IMR-90 (cell line): ENCODE measurements at regions not wholly inside any gene's neighbourhood (a gene's known extent, or its start where the extent isn't known, plus 50 kb on each side); places are given as distances from the start of the nearest gene placed in this dataset.

ENCODE experiments used
- ATAC-seq: fragments of 200-7000 bp; cut with Tn5 transposase; 2 replicates; pipeline ENCODE4 v1.9.1; 2020; ENCODE audit warnings: low read depth, mild to moderate bottlenecking, moderate library complexity
- BruUV-seq: library from RNA; stranded (reverse); fragments of 400-500 nt; replicated peaks from 2 replicates; lab custom pipeline; 2021; lab: Mats Ljungman, UMichigan
- CTCF ChIA-PET: fragments of 300-600 bp; formaldehyde crosslinking; extraction: SDS; loops from one replicate; lab custom pipeline; 2021; ENCODE audit warnings: antibody characterized with exemption; lab: Yijun Ruan, JAX
- POLR2A ChIA-PET: fragments of 300-600 bp; sonication (Branson Sonifier 250); formaldehyde crosslinking; loops from one replicate; lab custom pipeline; 2022; ENCODE audit warnings: antibody characterized with exemption; ENCODE audit not compliant: unreplicated experiment; lab: Charles Lee
- DNase-seq: peaks from one replicate; pipeline ENCODE4 v3.0.0; 2013
- H2AFZ ChIP-seq: replicated peaks from 2 replicates; pipeline ENCODE3; 2013; ENCODE audit warnings: low read length, mild to moderate bottlenecking; ENCODE audit not compliant: poor library complexity
- H2AK5ac ChIP-seq: 2 replicates; pipeline ENCODE4 v1.6.1; 2013; ENCODE audit warnings: low read depth, low read length, inconsistent platforms
- H2AK9ac ChIP-seq: replicated peaks from 2 replicates; pipeline ENCODE3; 2013; ENCODE audit warnings: mild to moderate bottlenecking, low read depth, low read length, moderate library complexity; ENCODE audit not compliant: poor library complexity
- H2BK120ac ChIP-seq: 2 replicates; pipeline ENCODE4 v1.6.1; 2013; ENCODE audit warnings: low read depth, low read length, inconsistent platforms
- H2BK15ac ChIP-seq: 3 replicates; pipeline ENCODE4 v1.6.1; 2013; ENCODE audit warnings: low read depth, low read length, inconsistent platforms
- H2BK20ac ChIP-seq: 2 replicates; pipeline ENCODE4 v1.6.1; 2013; ENCODE audit warnings: low read depth, mild to moderate bottlenecking, inconsistent platforms, low read length, moderate library complexity
- H2BK5ac ChIP-seq: 2 replicates; pipeline ENCODE4 v1.6.1; 2013; ENCODE audit warnings: mild to moderate bottlenecking, low read depth, low read length, inconsistent platforms; ENCODE audit not compliant: poor library complexity, severe bottlenecking
- H3K14ac ChIP-seq: replicated peaks from 2 replicates; pipeline ENCODE4 v1.6.1; 2013; ENCODE audit warnings: low read depth, low read length, inconsistent platforms
- H3K18ac ChIP-seq: 2 replicates; pipeline ENCODE4 v1.6.1; 2013; ENCODE audit warnings: low read depth, low read length, control low read depth
- H3K23ac ChIP-seq: 2 replicates; pipeline ENCODE4 v1.6.1; 2013; ENCODE audit warnings: low read depth, low read length, inconsistent platforms
- H3K27ac ChIP-seq: 2 replicates; pipeline ENCODE4 v1.5.1; 2013; ENCODE audit warnings: mild to moderate bottlenecking, control low read depth, low read length; ENCODE audit not compliant: insufficient read depth
- H3K27me3 ChIP-seq: 2 replicates; pipeline ENCODE4 v1.6.1; 2013; ENCODE audit warnings: low read length; ENCODE audit not compliant: control insufficient read depth, insufficient read depth
- H3K36me3 ChIP-seq: 2 replicates; pipeline ENCODE4 v1.6.1; 2013; ENCODE audit warnings: low read length, mixed read lengths; ENCODE audit not compliant: control insufficient read depth, insufficient read depth
- H3K4ac ChIP-seq: 2 replicates; pipeline ENCODE4 v1.6.1; 2013; ENCODE audit warnings: low read depth, low read length, inconsistent platforms
- H3K4me1 ChIP-seq: 2 replicates; pipeline ENCODE4 v1.6.1; 2013; ENCODE audit warnings: low read length, mixed read lengths; ENCODE audit not compliant: control insufficient read depth, insufficient read depth
- H3K4me2 ChIP-seq: 2 replicates; pipeline ENCODE4 v1.6.1; 2013; ENCODE audit warnings: low read depth, mild to moderate bottlenecking, control low read depth, low read length, moderate library complexity
- H3K4me3 ChIP-seq: 2 replicates; pipeline ENCODE4 v1.5.1; 2013; ENCODE audit warnings: low read depth, mild to moderate bottlenecking, control low read depth, low read length, moderate library complexity; ENCODE audit not compliant: insufficient read depth
- H3K56ac ChIP-seq: 2 replicates; pipeline ENCODE4 v1.6.1; 2013; ENCODE audit warnings: low read length, inconsistent platforms; ENCODE audit not compliant: insufficient read depth; ENCODE audit errors: extremely low read depth
- H3K79me1 ChIP-seq, 2 experiments: 2 replicates each; pipeline ENCODE4 v1.6.1; 2013; ENCODE audit warnings: low read length in 2 of 2, inconsistent platforms in 1 of 2, low read depth in 1 of 2
- H3K9ac ChIP-seq: 2 replicates; pipeline ENCODE4 v1.6.1; 2013; ENCODE audit warnings: low read depth, low read length, control low read depth
- H3K9me1 ChIP-seq: 2 replicates; pipeline ENCODE4 v1.6.1; 2013; ENCODE audit warnings: low read length, inconsistent platforms; ENCODE audit not compliant: insufficient read depth
- H3K9me3 ChIP-seq: 2 replicates; pipeline ENCODE4 v1.6.1; 2013; ENCODE audit warnings: low read length; ENCODE audit not compliant: control insufficient read depth, insufficient read depth
- H4K20me1 ChIP-seq: 2 replicates; pipeline ENCODE4 v1.6.1; 2013; ENCODE audit warnings: low read length, inconsistent platforms; ENCODE audit not compliant: insufficient read depth
- H4K5ac ChIP-seq: 2 replicates; pipeline ENCODE4 v1.6.1; 2013; ENCODE audit warnings: mild to moderate bottlenecking, low read depth, low read length, control low read depth
- H4K8ac ChIP-seq, 2 experiments: 2 replicates each; pipeline ENCODE4 v1.6.1; 2013; ENCODE audit warnings: low read depth in 2 of 2, low read length in 2 of 2, control low read depth in 1 of 2, inconsistent platforms in 1 of 2
- H4K91ac ChIP-seq: 2 replicates; pipeline ENCODE4 v1.6.1; 2013; ENCODE audit warnings: low read depth, low read length, inconsistent platforms; ENCODE audit not compliant: insufficient read depth
- BHLHE40 ChIP-seq: fragments of 150-350 bp; IDR thresholded peaks from 2 replicates; pipeline ENCODE4 v1.6.1; 2016; ENCODE audit warnings: mild to moderate bottlenecking, low read depth, low read length
- CEBPB ChIP-seq: IDR thresholded peaks from 2 replicates; pipeline ENCODE4 v1.6.1; 2012; ENCODE audit warnings: low read depth, low read length, improper control_type of control experiment
- MAFK ChIP-seq: IDR thresholded peaks from 2 replicates; pipeline ENCODE4 v1.6.1; 2012; ENCODE audit warnings: low read depth, low read length, improper control_type of control experiment
- MAZ ChIP-seq: IDR thresholded peaks from 2 replicates; pipeline ENCODE4 v1.6.1; 2012; ENCODE audit warnings: low read depth, mild to moderate bottlenecking, low read length, improper control_type of control experiment, moderate library complexity, borderline replicate concordance
- NFE2L2 ChIP-seq: fragments of 150-350 bp; IDR thresholded peaks from 2 replicates; pipeline ENCODE4 v1.6.1; 2016; ENCODE audit warnings: low read depth, mild to moderate bottlenecking, low read length
- RCOR1 ChIP-seq: IDR thresholded peaks from 2 replicates; pipeline ENCODE4 v1.6.1; 2012; ENCODE audit warnings: mild to moderate bottlenecking, low read length, improper control_type of control experiment; ENCODE audit not compliant: insufficient replicate concordance
- dilution Hi-C: fragments of 300-500 bp; cut with HindIII; formaldehyde crosslinking; loops from one replicate; pipeline ENCODE4 v1.14.3; 2018; ENCODE audit warnings: low sequenced_read_pairs; ENCODE audit not compliant: unreplicated experiment
- in situ Hi-C: fragments of 300-500 bp; cut with MboI; formaldehyde crosslinking; loops from 3 replicates; pipeline ENCODE4 v1.14.3; 2019; ENCODE audit warnings: low sequenced_read_pairs, inconsistent platforms, mixed read lengths
- intact Hi-C: fragments of 100-400 bp; cut with micrococcal nuclease; formaldehyde crosslinking; loops from 2 replicates; pipeline ENCODE4 v1.10.0; 2022

DNA sequence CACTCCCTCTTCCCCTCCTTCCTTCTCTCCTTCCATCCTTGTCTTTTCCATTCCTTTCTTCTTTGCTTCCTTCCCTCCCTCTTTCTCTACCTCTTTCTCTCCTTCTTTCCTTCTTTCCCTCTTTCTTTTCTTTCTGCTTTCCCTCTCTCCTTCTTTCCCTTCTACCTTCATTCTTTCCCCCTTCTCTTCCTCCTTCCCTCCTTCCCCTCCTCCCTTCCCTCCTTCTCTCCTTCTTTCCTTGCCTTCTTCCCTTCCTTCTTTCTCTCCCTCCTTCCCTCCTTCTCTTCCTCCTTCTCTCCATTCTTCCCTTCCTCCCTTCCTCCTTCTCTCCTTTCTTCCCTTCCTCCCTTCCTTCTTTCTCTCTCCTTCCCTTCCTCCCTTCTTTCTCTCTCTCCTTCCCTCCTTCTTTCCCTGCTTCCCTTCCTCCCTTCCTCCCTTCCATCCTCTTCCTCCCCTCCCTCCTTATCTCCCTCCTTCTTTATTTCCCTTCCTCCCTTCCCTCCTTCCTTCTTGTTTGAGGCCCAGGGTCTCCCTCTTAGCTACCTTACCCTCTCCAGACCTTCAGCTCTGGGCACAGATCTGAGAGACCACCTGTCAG is 77.0 kb downstream of the BUD13 start:
- Histone ChIP-seq H3K4me3 (no peak overlapping the region), H2AFZ (no peak overlapping the region), H3K4me2 (no peak overlapping the region), H2BK20ac (no peak overlapping the region), H4K91ac (no peak overlapping the region), H4K20me1 (no peaks in the 10 kb centered on the region; the same call in 1 of the 2 replicates), H3K36me3 (no peaks in the 10 kb centered on the region), H2AK9ac (no peak overlapping the region), H2BK5ac (no peak overlapping the region), H3K18ac (no peak overlapping the region), H3K56ac (no peak overlapping the region), H3K27ac (no peak overlapping the region), H4K5ac (no peak overlapping the region), H4K8ac (no peak overlapping the region), H3K9me3 (no peaks in the 10 kb centered on the region), H2BK15ac (no peak overlapping the region), H3K4ac (no peak overlapping the region), H3K9ac (no peak overlapping the region), H3K27me3 (peaks cover 18% of the 10 kb centered on the region), H3K4me1 (no peaks in the 10 kb centered on the region), H2BK120ac (no peak overlapping the region), H3K9me1 (no peaks in the 10 kb centered on the region), H3K23ac (no peak overlapping the region), H2AK5ac (no peak overlapping the region), H3K79me1 (no peaks in the 10 kb centered on the region), H3K14ac (no peak overlapping the region)
- no TSS peak for BruUV-seq
- ChIA-PET CTCF (no interaction called here), POLR2A (no interaction called here)
- ATAC-seq (no peak), DNase-seq (no peak)
- TF ChIP-seq CEBPB (no peak), BHLHE40 (no peak), MAZ (no peak), RCOR1 (no peak), MAFK (no peak), NFE2L2 (no peak)
- in situ Hi-C loops, result loop anchor here (25.0 kb wide), 1 partner anchor 1358 kb away; no protein-coding TSS in a partner anchor
- intact Hi-C loops, result no loop called here
- dilution Hi-C loops, result no loop called here
